A549 (cell line): ENCODE measurements at regions not wholly inside any gene's neighbourhood (a gene's known extent, or its start where the extent isn't known, plus 50 kb on each side); places are given as distances from the start of the nearest gene placed in this dataset.

ENCODE experiments used
- ATAC-seq, 2 experiments: fragments of 200-7000 bp in 1 of 2; fragments of >200 bp in 1 of 2; cut with Nextera tagmentation in 1 of 2; cut with Tn5 transposase in 1 of 2; 3 replicates each; pipeline versions ENCODE4 v1.8.0 to v1.9.1; 2018 to 2020; ENCODE audit warnings: mild to moderate bottlenecking in 1 of 2, moderate library complexity in 1 of 2
- CTCF ChIA-PET: fragments of 300-600 bp; sonication (Branson Sonifier 250); formaldehyde crosslinking; extraction: SDS; loops from one replicate; lab custom pipeline; 2021; ENCODE audit warnings: antibody characterized with exemption, inconsistent platforms; lab: Yijun Ruan, JAX
- POLR2A ChIA-PET: fragments of 350-600 bp; formaldehyde crosslinking; extraction: SDS; loops from one replicate; lab custom pipeline; 2021; ENCODE audit warnings: antibody characterized with exemption, inconsistent platforms; lab: Yijun Ruan, JAX
- DNase-seq, 2 experiments: peaks; one replicate each; pipeline versions ENCODE4 v3.0.0 to v3.0.0-alpha.2; 2011 to 2016; ENCODE audit warnings: low read depth in 1 of 2, low spot score in 1 of 2
- FAIRE-seq: peaks from 2 replicates; lab custom pipeline; 2011; peaks lifted over from hg19 to GRCh38; lab: Jason Lieb, UNC
- H3K27ac ChIP-seq, 2 experiments: fragments of >200 bp; sonication (Bioruptor Twin); formaldehyde crosslinking; 3 replicates each; pipeline ENCODE4 v1.5.1; 2016 to 2017
- H3K4me1 ChIP-seq: fragments of >200 bp; sonication (Bioruptor Twin); formaldehyde crosslinking; 3 replicates; pipeline ENCODE4 v1.6.1; 2016
- H3K4me2 ChIP-seq: fragments of >200 bp; sonication (Bioruptor Twin); formaldehyde crosslinking; 3 replicates; pipeline ENCODE4 v1.6.1; 2016
- H3K4me3 ChIP-seq: fragments of >200 bp; sonication (Bioruptor Twin); formaldehyde crosslinking; 3 replicates; pipeline ENCODE4 v1.5.1; 2016
- H3K9me3 ChIP-seq: fragments of >200 bp; sonication (Bioruptor Twin); formaldehyde crosslinking; 3 replicates; pipeline ENCODE4 v1.6.1; 2016
- ATOH8 ChIP-seq: fragments of 250-450 bp; sonication (Bioruptor Pico); IDR thresholded peaks from 2 replicates; pipeline ENCODE4 v1.5.0; 2020; ENCODE audit warnings: low read depth, mild to moderate bottlenecking, moderate library complexity
- CEBPB ChIP-seq, 2 experiments: fragments of >200 bp in 1 of 2; sonication (Bioruptor Twin) in 1 of 2; formaldehyde crosslinking in 1 of 2; IDR thresholded peaks; 2 replicates each; pipeline ENCODE4 v1.6.1; 2012 to 2016
- EP300 ChIP-seq, 2 experiments: fragments of >200 bp; sonication (Bioruptor Twin); formaldehyde crosslinking; IDR thresholded peaks; 2 replicates in 1 of 2; 3 replicates in 1 of 2; pipeline ENCODE4 v1.6.1; 2016 to 2017
- FOSL2 ChIP-seq, 2 experiments: fragments of 450-650 bp in 1 of 2; fragments of >200 bp in 1 of 2; sonication (Bioruptor Twin) in 1 of 2; formaldehyde crosslinking; IDR thresholded peaks; 2 replicates each; pipeline versions ENCODE4 v1.5.0 to v1.6.1; 2016 to 2020; ENCODE audit warnings: mild to moderate bottlenecking in 1 of 2, moderate library complexity in 1 of 2
- HOXB5 ChIP-seq: fragments of 250-450 bp; sonication (Bioruptor Pico); IDR thresholded peaks from 2 replicates; pipeline ENCODE4 v1.5.0; 2020; ENCODE audit warnings: mild to moderate bottlenecking, moderate library complexity
- MAX ChIP-seq: IDR thresholded peaks from 2 replicates; pipeline ENCODE4 v1.6.1; 2012
- MYC ChIP-seq: IDR thresholded peaks from 2 replicates; pipeline ENCODE4 v1.6.1; 2012; ENCODE audit warnings: mild to moderate bottlenecking, inconsistent platforms, low read length, improper control_type of control experiment, borderline replicate concordance
- PHF8 ChIP-seq: fragments of 200-600 bp; sonication (generic); IDR thresholded peaks from 2 replicates; pipeline ENCODE4 v1.6.1; 2016; ENCODE audit warnings: low read depth, mild to moderate bottlenecking, antibody characterized with exemption, moderate library complexity, borderline replicate concordance
- REST ChIP-seq: fragments of 200-600 bp; sonication (generic); IDR thresholded peaks from 2 replicates; pipeline ENCODE4 v1.6.1; 2016; ENCODE audit warnings: antibody characterized with exemption, mild to moderate bottlenecking, moderate library complexity
- ZFP36 ChIP-seq: fragments of 450-650 bp; IDR thresholded peaks from 2 replicates; pipeline ENCODE4 v1.6.1; 2014; ENCODE audit warnings: borderline replicate concordance; ENCODE audit not compliant: partially characterized antibody
- ZNF302 ChIP-seq: fragments of 250-450 bp; sonication (Bioruptor Pico); IDR thresholded peaks from 2 replicates; pipeline ENCODE4 v1.9.0; 2021; ENCODE audit warnings: inconsistent platforms, mild to moderate bottlenecking, moderate library complexity
- WGBS: methylation state at CpG from one replicate; pipeline ENCODE4 v1.1.6; 2017; ENCODE audit errors: missing lambda C conversion rate; 5-methylcytosine and 5-hydroxymethylcytosine counted together

- TF ChIP-seq FOSL2 (IDR thresholded peaks at IDR 0.05) (no peak), FOSL2 (CRISPR knock-in tag; IDR thresholded peaks at IDR 0.05) (no peak), ZFP36 (no peak), REST (no peak), MAX (no peak), ATOH8 (CRISPR knock-in tag) (no peak), ZNF302 (no peak), PHF8 (no peak)
Observed at GRCh38 chr4:185872747-185873380, 60.9 kb upstream of the SORBS2 start (continued).

- ChIA-PET CTCF (no interaction called here), POLR2A (no interaction called here)
- no peaks in the 10 kb centered on the region for H3K9me3 ChIP-seq
- no peak overlapping the region for H3K27ac ChIP-seq
- peak in 1 of 2 experiments; percentile 48; a peak in 1 of 6 replicates for ATAC-seq
- H3K4me2 ChIP-seq = peak overlapping the region; percentile 32; the same call in 2 of the 3 replicates
- H3K4me3 ChIP-seq = no peak overlapping the region
- 33% methylated on average over 3 of the region's 3 CpGs for WGBS
- no peak for FAIRE-seq
- TF ChIP-seq FOSL2 (IDR thresholded peaks at IDR 0.05) (no peak), FOSL2 (CRISPR knock-in tag; IDR thresholded peaks at IDR 0.05) (peak; percentile 54; the same call in 1 of the 2 replicates), REST (no peak), PHF8 (no peak), EP300 (IDR thresholded peaks at IDR 0.05) (no peak), HOXB5 (CRISPR knock-in tag) (no peak), MYC (no peak)
- H3K4me1 ChIP-seq = peaks cover 8% of the 10 kb centered on the region; the same call in 1 of the 3 replicates
- DNase-seq = peak; percentile 15 to 21
Observed at GRCh38 chr4:185874516-185875230, 62.7 kb upstream of the SORBS2 start.

- FAIRE-seq (no peak), ATAC-seq (no peak), DNase-seq (no peak)
- no peak for TF ChIP-seq CEBPB (IDR thresholded peaks at IDR 0.05)
- peaks cover 8% of the 10 kb centered on the region; the same call in 1 of the 3 replicates for H3K4me1 ChIP-seq
- ChIA-PET POLR2A (no interaction called here), CTCF (no interaction called here)
- H3K4me3 ChIP-seq = no peak overlapping the region
- H3K27ac ChIP-seq = peak overlapping the region in 1 of 2 experiments; percentile 16; a peak in 1 of 6 replicates
- WGBS = 80% methylated on average over 6 of the region's 6 CpGs
- H3K4me2 ChIP-seq = peak overlapping the region; percentile 32; the same call in 2 of the 3 replicates
- no peaks in the 10 kb centered on the region for H3K9me3 ChIP-seq
Observed at GRCh38 chr4:185875316-185875907, 63.4 kb upstream of the SORBS2 start.
